Neural progenitor cell (in vitro differentiated cells): ENCODE measurements at regions not wholly inside any gene's neighbourhood (a gene's known extent, or its start where the extent isn't known, plus 50 kb on each side); places are given as distances from the start of the nearest gene placed in this dataset.

ENCODE experiments used
- CTCF ChIP-seq: fragments of 200-600 bp; sonication (generic); IDR thresholded peaks from 2 replicates; pipeline ENCODE4 v1.5.1; 2017; ENCODE audit warnings: antibody characterized with exemption, mild to moderate bottlenecking
- EZH2 ChIP-seq: fragments of 200-600 bp; sonication (generic); IDR thresholded peaks from 2 replicates; pipeline ENCODE4 v1.6.1; 2017; ENCODE audit warnings: antibody characterized with exemption, mild to moderate bottlenecking, moderate library complexity
- EZH2phosphoT487 ChIP-seq: fragments of 200-600 bp; sonication (generic); IDR thresholded peaks from 2 replicates; pipeline ENCODE4 v1.6.1; 2017; ENCODE audit warnings: antibody characterized with exemption

GRCh38 chr5:148923023-148923422 lies 96.6 kb downstream of the ADRB2 start:
- TF ChIP-seq CTCF, result no peak
- TF ChIP-seq EZH2, result no peak
- no peak for TF ChIP-seq EZH2phosphoT487
